PC-3 (cell line): ENCODE measurements at regions not wholly inside any gene's neighbourhood (a gene's known extent, or its start where the extent isn't known, plus 50 kb on each side); places are given as distances from the start of the nearest gene placed in this dataset.

Experiments
- CTCF ChIP-seq: fragments of 300-600 bp; sonication (generic); conservative IDR thresholded peaks from 2 replicates; pipeline ENCODE4 v1.5.1; 2017; ENCODE audit warnings: antibody characterized with exemption, low read depth, mild to moderate bottlenecking, low read length
- EZH2 ChIP-seq: fragments of 300-600 bp; sonication (generic); IDR thresholded peaks from one replicate; pipeline ENCODE4 v1.6.1; 2017; ENCODE audit warnings: antibody characterized with exemption, mild to moderate bottlenecking, low read length; ENCODE audit not compliant: unreplicated experiment
- EZH2phosphoT487 ChIP-seq: fragments of 300-600 bp; sonication (generic); IDR thresholded peaks from 2 replicates; pipeline ENCODE4 v1.6.1; 2018; ENCODE audit warnings: mild to moderate bottlenecking, antibody characterized with exemption, low read length, borderline replicate concordance

- TF ChIP-seq CTCF: no peak
- TF ChIP-seq EZH2: no peak
- no peak for TF ChIP-seq EZH2phosphoT487
Observed at GRCh38 chr2:42877936-42878335, 85.6 kb upstream of the HAAO start.
